ENCODE measurements at regions not wholly inside any gene's neighbourhood (a gene's known extent, or its start where the extent isn't known, plus 50 kb on each side); places are given as distances from the start of the nearest gene placed in this dataset.

DNA sequence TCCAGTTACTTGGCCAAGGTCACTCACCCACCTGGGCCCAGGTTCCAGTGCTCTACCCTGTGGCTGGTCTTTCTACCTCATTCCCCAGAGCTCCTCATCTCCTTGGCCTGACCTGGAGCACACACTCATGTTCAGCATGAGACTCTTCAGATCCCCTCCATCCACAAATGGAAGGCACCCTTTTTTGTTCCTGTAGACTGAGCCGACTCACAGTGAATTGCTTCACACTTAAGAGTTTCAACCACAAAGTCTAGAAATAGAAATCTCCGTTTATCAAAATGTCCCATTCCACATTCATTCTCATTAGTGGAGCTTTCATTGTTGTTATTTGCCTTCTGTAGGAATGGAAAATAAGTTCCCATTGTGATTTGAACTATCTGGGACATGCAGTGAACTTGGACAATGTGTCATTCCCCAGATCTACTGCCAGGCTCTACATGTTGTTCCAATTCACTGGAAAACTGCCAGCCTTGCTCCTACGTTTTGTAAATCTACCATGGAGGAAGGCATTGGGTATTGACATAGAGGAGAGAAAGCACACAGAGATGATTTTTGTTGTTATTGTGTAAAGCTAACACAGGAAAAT, 125.3 kb upstream of the CELF2 start:
- TF ChIP-seq POLR2A (IDR thresholded peaks at IDR 0.05; ENCODE audit: low read depth, low read length) (no peak), POLR2AphosphoS5 (IDR thresholded peaks at IDR 0.05; ENCODE audit: low read depth, low read length) (no peak), TAF1 (IDR thresholded peaks at IDR 0.05; ENCODE audit: borderline replicate concordance, low read depth, low read length) (no peak)
